ENCODE measurements at regions not wholly inside any gene's neighbourhood (a gene's known extent, or its start where the extent isn't known, plus 50 kb on each side); places are given as distances from the start of the nearest gene placed in this dataset.
"Not testable (repeated sequence)": the region's sequence is repeated elsewhere in the genome, so short reads cannot be mapped to it uniquely, and the experiment has no call there.

DNA sequence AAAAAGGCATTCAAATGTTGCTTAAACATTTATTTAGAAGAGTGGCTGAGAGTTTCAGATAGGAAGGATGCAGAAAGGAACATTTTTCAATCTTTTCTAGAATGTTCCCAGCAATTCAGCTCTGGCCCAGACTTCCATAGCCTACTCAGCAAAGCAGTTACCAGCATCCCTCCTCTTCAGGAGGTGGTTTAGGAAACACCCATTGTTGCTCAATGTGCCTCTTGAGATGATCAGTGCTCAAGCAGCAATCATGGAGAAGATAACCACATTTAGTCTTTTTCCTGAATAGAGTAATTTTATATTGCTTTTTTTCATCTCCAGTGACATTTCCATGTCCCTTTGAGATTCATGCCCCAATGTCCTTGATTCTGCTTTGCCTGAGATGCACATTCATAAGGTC is 328.7 kb upstream of the PPARGC1A start:
- POLR2A ChIA-PET = no interaction called here
- CTCF ChIA-PET = no interaction called here

DNA sequence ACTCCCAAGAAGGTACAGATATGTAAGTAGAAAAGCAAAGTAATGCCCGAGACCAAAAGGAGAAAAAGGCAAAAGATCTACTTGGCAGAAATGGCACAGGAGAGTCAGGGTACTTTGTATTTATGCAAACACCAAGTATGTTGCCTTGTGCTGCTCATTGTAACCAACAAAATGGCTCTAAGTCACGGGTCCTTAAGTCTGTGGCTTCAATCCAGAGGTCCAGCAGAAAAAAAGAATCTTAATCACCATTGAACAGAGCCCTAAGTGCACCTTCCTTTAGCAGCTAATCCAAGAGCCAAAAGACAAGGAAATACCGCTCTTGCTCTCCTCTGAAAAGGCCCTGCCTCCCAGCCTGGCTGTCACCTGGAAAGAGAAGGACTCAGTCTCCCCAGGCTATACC is 324.9 kb upstream of the PPARGC1A start:
- POLR2A ChIA-PET = no interaction called here
- CTCF ChIA-PET = no interaction called here

DNA sequence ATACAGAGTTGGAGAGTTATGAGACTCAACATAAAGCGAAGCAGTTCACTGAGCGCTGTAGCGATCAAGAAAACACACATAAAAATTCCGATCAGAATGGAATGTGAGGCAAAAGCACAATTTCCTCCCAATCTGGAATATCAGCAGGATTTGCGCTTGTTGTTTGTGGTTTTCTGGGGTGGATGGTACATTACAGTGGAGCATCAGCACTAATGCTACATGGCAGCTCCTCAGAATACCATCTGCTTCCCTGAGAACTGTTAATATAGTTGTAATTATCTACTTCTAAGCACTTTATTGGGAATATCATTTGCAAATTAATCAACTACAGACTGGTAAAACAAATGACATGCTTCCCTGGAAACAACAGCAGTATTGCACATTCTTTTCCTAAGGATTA is 324.1 kb upstream of the PPARGC1A start:
- POLR2A ChIA-PET = no interaction called here
- CTCF ChIA-PET = no interaction called here

DNA sequence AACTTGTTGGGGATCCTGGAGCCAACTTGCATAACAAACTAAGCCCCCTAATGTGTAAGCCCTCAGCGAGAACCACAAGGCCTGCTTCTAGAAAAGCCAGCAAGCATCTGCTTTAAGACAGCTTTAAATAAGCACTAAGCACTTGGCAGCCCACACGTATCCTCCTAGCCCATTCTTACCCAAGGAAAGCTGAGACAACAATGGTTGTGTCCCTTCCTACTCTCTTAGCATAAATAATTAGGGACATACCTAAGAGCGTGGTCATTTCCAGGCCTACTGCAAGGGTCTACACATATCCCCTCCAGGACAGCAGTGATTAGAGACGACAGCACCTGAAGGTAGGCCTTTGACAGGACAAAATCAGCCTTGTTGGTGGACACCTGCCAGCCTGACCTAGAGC is 322.8 kb upstream of the PPARGC1A start:
- POLR2A ChIA-PET = no interaction called here
- CTCF ChIA-PET = no interaction called here

DNA sequence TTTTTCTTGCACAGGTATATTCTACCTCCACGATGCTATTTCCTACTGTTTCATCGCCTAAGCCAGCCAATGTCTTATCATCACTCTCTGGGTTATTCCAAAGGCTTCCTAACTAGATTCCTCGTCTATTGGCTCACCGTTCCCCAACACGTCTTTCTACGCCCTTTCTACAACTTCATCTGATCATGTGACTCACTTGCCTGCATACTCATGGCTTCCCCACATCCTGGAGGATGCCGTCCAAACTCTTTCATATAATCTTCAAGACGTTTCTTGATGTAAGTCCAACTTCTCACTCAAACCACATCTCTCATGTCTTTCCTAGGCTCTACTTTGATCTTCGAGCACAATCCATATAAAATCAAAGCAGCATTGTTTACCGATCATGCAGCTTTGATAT is 322.0 kb upstream of the PPARGC1A start:
- ChIA-PET POLR2A (no interaction called here), CTCF (no interaction called here)

DNA sequence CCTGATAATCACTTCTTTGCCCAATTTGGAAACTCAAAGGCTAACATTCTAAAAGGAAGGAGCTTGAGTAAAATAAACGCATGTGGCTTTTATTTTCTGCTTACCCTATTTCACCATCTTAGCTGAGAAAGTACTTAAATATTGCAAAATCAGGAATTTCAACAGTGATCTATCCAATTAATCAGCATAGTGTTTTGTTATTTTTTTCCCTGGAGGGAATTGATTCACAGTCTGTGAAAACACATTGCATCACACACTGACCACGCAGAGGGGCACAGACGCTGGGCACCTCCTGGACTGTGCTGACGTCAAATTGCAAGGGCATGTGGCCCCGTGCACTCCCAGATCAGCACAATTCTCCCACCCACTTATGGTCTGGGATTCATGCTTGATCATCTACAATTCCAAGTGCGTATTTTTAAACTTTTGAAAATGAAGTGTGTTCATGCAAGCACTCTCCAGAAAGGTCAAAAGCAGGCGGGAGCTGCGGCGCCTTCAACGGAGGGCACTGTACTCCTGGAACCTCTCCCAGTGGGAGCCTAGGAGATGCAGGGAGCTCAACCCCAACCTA is 320.6 kb upstream of the PPARGC1A start:
- POLR2A ChIA-PET = no interaction called here
- CTCF ChIA-PET = no interaction called here

DNA sequence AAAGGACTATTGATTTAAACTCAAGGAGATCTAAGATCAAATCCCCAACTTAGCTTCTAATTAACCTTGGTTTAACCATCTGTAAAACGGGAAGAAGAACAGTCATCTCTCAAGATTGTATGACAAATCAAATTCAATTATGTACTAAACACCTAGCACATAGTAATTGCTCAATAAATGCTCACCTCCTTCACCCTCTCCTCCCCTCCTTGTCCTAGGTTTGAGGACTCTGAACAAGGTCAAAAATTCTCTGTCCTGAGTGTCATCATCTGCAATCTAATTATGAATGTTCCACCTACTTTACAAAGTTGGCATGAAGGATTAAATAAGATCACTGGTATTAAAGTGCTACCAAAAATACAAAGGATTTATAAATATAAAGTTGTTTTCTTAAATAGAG is 320.1 kb upstream of the PPARGC1A start:
- ChIA-PET CTCF (no interaction called here), POLR2A (no interaction called here)

DNA sequence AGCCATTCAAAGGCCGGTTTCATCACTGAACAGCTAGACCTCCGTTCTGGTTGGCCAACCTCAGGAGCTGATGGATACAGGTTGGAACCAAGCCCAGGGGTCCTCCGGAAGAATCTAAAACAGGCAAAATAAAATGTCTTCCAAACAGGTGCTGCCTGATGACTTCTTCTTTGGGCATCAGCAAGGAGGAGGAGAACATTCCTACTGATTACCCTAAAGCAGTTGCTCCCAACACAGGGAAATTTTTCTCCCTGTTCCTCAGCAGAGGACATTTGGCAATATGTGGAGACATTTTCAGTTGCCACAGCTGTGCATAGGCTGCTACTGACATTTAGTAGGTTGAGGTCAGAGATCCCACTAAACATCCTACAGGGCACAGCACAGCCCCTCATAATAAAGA is 319.3 kb upstream of the PPARGC1A start:
- ChIA-PET POLR2A (no interaction called here), CTCF (no interaction called here)

DNA sequence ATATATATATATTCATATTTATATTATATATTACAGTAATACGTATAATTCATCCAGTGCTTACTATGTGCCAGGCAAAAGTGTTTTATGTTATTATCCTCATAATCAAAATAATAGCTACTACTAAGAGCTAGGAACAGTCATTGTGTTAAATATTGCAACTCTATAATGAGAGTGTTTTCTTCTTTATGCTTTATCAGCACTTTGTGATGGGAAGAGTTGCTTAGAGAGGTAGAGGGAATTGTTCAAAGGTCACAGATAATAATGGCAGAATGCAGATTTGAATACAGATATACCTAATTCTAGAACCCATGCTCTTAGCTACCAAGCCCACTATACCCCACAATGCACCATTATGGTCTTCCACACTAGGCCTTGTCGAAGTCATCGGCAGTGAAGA is 318.8 kb upstream of the PPARGC1A start:
- ChIA-PET CTCF (no interaction called here), POLR2A (no interaction called here)

DNA sequence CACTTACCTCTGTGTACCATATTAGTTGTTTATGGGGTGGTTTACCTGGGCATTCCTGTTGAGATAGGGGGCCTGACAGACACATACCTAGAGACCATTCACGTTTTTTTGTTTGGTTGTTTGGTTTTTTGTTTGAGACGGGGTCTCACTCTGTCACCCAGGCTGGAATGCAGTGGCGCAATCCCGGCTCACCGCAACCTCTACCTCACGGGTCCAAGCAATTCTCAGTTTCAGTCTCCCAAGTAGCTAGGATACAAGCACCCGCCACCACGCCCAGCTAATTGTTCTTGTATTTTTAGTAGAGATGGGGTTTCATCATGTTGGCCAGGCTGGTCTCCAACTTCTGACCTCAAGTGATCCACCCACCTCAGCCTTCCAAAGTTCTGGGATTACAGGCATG is 314.9 kb upstream of the PPARGC1A start:
- CTCF ChIA-PET, POLR2A ChIA-PET: not testable (repeated sequence)

DNA sequence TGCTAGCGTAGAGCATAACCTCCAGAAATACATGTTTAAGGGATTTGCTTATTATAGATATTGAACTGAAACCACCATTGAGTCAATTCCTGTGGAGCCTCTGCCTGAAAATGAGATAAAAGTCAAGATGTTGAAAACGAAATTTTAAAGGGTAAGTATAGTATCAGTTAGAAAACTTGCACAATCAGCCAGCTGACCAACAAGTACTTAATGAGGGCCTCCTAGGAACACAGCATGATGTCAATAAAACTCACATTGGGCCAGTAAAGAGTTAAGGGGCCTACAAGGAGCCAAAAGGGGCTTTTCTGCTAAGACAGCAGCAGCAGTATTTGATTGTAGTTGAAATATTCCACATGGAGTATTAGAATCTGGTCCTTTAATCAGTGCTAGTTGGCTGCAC is 314.1 kb upstream of the PPARGC1A start:
- ChIA-PET CTCF (no interaction called here), POLR2A (no interaction called here)

DNA sequence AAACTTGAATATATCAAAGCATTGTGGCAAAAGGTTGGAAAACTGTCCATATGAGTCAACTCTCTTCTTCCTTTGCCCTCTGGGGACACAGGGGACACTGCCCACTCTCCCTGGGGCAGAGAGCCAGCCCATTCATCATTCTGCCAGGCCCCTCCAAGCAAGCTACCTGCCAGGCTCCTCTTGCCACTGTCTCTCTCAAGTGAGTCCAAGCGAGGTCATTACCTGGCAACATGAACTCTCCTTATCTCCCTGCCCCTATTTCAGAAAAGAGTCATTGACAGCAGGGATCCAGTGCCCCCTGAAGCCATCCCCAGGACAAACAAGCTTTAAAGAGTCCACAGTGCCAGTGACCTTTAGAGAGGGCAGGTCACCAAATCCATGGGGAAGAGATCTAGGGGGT is 312.7 kb upstream of the PPARGC1A start:
- CTCF ChIA-PET = no interaction called here
- POLR2A ChIA-PET = no interaction called here

DNA sequence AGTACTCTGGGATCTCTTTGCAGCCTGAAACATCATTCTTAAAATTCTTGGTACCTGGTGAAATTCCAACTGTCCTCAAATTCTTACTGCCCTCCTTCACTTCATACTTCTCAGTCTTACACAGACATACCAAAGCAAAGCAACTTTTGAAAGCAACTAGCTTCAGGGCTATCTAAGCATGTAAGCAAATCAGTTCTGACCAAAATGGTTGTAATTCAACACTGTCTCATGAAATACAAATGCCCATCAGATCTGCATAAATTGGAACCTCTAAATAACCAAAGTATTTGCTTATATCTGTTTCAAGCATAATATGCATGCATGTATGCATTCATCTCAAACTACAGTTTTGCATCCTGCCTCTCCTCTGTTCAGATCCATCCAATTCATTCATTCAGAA is 308.1 kb upstream of the PPARGC1A start:
- ChIA-PET POLR2A (no interaction called here), CTCF (no interaction called here)

DNA sequence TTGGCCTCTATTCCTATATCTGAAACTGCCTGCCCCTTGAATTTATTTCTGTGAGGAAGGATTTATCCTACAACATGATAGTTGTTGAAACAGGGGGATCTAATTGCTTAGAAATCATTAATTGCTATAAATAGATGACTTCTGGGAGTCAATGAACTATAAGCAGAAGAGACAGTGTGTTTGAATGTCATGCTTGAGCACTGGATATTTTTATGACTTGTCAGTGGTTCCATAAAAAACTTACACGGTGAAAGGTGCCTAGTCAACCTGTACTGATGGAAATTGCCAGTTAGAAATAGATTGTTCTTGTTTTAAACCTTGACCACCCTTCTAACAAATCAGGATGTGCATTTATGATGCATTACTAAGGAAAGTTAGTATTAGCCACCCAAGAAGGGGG is 306.9 kb upstream of the PPARGC1A start:
- ChIA-PET CTCF (no interaction called here), POLR2A (no interaction called here)

DNA sequence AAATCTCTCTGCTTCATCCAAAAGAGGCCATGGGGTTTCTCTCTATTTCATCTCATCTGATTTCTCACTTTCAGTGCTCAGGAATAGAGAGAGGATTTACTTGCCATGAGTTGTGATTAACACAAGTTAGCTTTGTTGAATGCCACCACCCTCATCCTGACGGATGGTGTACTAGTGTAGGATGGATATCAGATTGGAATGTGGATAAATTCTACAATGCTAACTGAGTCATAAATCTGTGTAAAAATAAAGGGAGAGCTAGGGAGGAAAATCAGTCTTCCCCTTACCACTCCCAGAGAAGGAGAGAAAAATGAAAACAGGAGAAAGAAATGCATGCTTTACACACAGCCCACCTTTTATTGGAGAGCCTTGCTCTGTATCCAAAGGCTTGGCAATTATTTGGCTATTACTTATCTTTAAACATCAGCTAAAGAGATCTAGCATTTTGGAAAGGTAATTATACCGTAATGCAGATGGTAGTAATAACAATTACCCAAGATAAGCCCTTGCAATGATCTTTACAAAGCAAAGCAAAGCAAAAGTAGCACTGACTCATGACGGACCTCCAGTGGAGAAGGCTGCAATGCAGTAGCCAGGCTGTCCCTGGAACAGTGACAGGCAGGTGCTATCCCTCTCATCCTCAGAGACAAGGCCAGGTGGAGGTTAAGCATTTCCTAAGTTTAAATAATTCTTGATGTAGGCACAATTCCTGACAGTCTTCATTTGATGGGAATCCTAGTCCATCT is 306.3 kb upstream of the PPARGC1A start:
- POLR2A ChIA-PET = no interaction called here
- CTCF ChIA-PET = no interaction called here

DNA sequence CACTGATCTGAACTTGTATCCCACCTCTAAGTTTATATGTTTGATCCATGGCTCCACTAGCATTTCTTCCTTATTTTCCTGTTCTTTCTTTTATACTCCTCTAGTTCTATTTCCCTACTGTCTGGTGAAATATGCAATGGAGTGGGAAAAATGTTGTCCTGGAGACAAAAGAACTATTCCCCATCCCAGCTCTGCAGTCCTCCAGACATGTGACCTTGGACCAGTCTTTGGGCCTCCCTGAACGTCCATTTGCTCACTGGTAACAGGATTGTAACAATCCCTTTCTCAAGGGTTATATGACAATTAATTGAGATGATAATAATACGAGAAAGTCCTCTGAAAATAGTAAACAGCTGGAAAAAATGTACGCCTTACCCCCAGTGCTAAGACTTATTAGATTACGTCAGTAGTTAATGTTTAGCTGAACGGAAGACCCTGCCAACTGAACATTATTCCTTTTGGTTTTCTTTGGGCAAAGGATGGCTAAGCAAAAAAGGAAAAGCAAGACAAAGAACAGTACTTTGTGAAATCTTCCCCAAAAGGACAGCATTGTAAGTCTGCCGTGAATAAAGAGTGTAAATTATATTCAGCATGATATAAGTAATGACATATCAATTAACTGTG is 302.3 kb upstream of the PPARGC1A start:
- ChIA-PET CTCF (no interaction called here), POLR2A (no interaction called here)

DNA sequence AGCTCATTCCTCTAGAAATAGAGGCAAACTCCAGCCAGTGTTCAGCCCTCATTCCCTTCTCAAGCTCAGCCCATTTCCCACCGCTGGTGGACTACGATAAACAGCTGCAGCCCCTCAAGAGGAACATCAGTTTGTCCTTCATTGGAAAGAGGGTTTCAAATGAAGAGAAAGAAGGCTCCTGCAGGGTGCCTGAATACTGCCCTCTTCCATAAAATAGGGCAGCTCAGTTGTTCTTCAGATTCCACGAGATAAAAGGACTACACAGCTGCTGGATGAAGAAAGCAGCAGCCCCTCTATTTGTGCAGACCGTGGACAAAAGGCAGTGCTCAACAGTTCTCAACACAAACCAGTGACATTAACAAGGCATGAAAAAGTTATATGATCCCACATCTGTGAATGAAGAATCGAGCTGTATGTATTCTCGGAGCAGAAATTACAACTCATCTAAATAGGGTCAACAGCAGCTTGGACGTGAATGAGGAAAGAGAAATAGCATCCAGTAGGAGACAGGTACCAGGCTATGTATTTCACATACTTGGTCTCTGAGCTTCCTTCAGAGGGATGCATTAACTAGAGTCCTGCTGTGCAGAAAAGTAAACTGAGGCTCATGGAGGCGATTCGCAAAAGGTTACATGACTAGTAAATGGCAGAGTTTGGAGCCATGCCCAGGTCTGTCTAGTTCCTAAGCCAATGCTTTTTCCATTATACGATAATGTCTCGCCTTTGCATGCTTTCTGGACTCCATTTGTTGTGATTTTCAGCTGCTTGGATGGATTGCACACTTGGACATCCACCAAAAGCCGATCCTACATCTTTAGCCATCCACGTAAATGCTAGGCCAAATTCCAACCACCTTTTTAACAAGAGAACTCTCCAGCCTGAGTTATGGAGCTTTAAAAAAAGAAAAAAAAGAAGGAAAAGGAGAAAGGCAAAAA is 301.2 kb upstream of the PPARGC1A start:
- ChIA-PET POLR2A (no interaction called here), CTCF (no interaction called here)

DNA sequence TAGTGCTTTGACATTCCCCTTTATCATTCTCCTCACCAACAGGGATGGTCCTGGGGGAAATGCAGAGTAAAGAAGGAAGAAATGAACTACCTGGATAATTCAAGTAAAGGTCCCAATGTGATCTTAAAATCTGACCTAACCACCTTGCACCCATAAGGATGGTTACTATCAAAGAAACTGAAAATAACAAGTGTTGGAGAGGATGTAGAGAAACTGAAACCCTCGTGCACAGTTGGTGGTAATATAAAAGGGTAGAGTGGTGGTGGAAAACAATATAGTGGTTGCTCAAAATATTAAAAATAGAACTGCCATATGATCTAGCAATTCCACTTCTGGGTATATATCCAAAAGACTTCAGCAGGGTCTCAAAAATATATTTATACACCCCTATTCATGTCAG is 298.6 kb upstream of the PPARGC1A start:
- ChIA-PET CTCF (no interaction called here), POLR2A (no interaction called here)

DNA sequence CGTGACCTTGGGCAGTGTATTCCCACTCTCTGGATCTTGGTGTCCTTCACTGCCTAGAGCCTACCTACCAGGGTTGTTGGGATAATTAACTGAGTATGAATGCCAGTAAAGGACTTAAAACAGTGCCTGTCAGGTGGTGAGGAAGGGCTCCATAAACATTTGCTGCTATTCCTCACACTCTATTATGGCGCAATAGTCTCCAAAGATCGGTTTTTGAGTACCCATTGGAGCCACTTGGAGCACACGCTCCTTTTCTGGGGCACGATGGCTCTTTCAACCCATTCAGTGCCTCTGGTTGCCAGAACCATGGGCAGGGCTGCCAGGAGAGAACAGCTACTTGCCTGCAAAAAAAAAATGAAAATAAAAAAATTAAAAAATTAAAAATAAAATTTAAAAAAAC is 296.6 kb upstream of the PPARGC1A start:
- ChIA-PET POLR2A (no interaction called here), CTCF (no interaction called here)

DNA sequence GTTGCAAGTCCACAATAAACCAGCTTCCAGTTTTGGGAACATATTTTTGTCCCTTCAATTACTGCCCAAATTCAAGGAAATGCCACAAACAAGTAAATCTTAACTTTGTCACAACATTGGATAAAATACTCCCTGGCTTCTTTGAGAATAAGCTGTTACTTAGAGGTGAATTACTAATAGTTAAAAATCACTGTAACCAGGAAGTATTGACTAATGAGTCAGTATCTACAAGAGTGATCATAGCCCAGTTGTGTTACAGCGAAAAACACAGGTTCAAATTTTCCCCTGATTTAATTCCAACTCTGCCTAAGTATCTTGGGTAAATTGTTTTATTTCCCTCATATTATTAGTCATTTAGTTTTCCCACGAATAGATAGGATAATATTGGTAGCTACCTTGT is 291.2 kb upstream of the PPARGC1A start:
- POLR2A ChIA-PET = no interaction called here

DNA sequence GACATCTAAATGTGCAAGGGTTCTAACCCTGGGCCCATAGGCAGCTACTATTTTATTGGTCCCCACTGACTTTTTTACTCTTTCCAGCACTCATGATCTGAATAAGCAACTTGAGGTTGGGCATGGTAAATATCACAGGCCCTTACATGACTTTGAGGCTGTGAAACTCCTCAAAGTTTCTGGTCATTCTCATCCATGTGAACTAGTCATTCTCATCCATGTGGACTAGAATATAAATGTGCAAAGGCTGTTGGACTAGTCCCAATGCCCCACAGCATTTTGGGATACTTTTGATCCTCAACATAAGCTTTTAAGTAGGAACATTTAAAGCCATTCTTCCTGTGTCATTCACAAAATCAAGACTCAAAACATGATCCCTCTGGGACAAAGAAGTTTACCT is 290.7 kb upstream of the PPARGC1A start:
- CTCF ChIA-PET = no interaction called here
- POLR2A ChIA-PET = no interaction called here

More for the DNA sequence above, 291.2 kb upstream of the PPARGC1A start:
- CTCF ChIA-PET = no interaction called here

Data from activated CD8-positive, alpha-beta memory T cell treated with anti-CD3 and anti-CD28 coated beads for 36 hours (primary cell).